Small intestine (tissue), 7 donors: ENCODE measurements at regions not wholly inside any gene's neighbourhood (a gene's known extent, or its start where the extent isn't known, plus 50 kb on each side); places are given as distances from the start of the nearest gene placed in this dataset.
"Not testable (repeated sequence)": the region's sequence is repeated elsewhere in the genome, so short reads cannot be mapped to it uniquely, and the experiment has no call there.

Source experiments
- DNase-seq, 2 donors: peaks; one replicate each; pipeline versions ENCODE4 v3.0.0 to v3.0.0-alpha.2; 2013
- FAIRE-seq: peaks from 2 replicates; lab custom pipeline; 2012; peaks lifted over from hg19 to GRCh38; lab: Jason Lieb, UNC
- H3K27ac ChIP-seq, 3 donors: one replicate each; pipeline ENCODE4 v1.5.1; 2013; ENCODE audit warnings: low read length in 2 of 3, mild to moderate bottlenecking in 2 of 3, control low read depth in 1 of 3, inconsistent platforms in 1 of 3, low read depth in 1 of 3, moderate library complexity in 1 of 3
- H3K27me3 ChIP-seq, 3 donors: one replicate each; pipeline ENCODE4 v1.6.1; 2013; ENCODE audit warnings: low read length in 3 of 3, inconsistent platforms in 1 of 3; ENCODE audit not compliant: control insufficient read depth in 3 of 3, insufficient read depth in 3 of 3
- H3K36me3 ChIP-seq, 3 donors: one replicate each; pipeline ENCODE4 v1.6.1; 2013; ENCODE audit warnings: low read length in 3 of 3, inconsistent platforms in 1 of 3, low read depth in 1 of 3, mild to moderate bottlenecking in 1 of 3, moderate library complexity in 1 of 3; ENCODE audit not compliant: control insufficient read depth in 3 of 3, insufficient read depth in 2 of 3
- H3K4me1 ChIP-seq, 3 donors: one replicate each; pipeline ENCODE4 v1.6.1; 2013; ENCODE audit warnings: low read length in 2 of 3, inconsistent platforms in 1 of 3, low read depth in 1 of 3, mild to moderate bottlenecking in 1 of 3, moderate library complexity in 1 of 3; ENCODE audit not compliant: control insufficient read depth in 3 of 3, insufficient read depth in 2 of 3
- H3K4me3 ChIP-seq, 3 donors: one replicate each; pipeline ENCODE4 v1.5.1; 2013; ENCODE audit warnings: low read length in 3 of 3, control low read depth in 1 of 3, inconsistent platforms in 1 of 3, low read depth in 1 of 3, mild to moderate bottlenecking in 1 of 3, moderate library complexity in 1 of 3
- H3K9me3 ChIP-seq, 2 donors: one replicate each; pipeline ENCODE4 v1.6.1; 2013; ENCODE audit warnings: low read depth in 1 of 2, low read length in 1 of 2; ENCODE audit not compliant: control insufficient read depth in 2 of 2, insufficient read depth in 1 of 2
- WGBS, 3 donors: extraction: QIAGEN DNeasy Blood & Tissue Kit; methylation state at CpG; one replicate each; pipeline ENCODE4 v1.1.7; 2013; 5-methylcytosine and 5-hydroxymethylcytosine counted together
- donor health status: healthy with polysubstance abuse.
- donor health status: control.
- donor health status: control.
- donor health status: Bipolar disorder and iron deficiency.
- donor health status: healthy.

DNA sequence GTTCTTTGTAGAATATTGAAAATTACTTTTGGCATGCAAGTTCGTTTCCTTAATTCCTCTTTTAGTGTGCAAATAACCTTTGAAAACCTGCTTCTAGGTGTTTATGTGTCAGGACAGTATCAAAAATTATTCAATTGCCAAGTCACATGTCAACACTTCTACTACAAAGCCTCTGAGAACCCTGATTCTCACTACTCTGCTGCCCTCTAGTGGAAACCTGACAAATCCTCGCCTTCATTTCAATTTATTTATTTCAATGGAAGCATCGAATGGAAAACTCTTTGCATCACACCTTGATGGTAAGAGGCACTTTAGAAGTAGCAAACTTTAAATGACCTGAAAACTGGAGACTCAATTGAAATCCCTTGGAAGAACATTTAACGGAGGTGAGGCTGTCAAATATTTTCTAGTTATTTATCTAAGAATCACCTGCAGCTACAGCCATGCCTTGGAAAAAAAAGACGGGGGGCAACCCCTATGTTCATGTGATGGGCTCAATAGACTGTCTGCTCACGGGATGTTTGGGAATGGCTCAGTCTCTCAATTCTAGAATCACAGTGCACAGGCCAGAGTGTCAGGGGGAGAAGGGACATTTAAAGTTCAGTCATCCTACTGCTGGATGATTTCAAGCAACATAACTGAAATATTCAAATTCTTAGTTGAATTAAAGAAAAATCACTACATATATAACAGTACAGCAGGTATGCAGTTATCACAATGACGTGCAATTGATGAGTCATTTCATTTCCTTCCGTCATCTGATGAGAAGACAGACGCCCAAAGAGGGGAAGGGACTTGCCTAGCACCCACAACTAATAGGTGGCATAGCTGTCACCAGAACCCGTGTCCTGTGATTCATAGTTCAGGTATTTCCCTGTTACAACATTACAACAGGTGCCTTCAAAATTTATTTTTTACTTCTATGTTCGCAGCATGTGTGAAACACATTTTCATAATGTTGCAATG lies 563.9 kb downstream of the TOX3 start:
- FAIRE-seq (no peak), DNase-seq (peak; percentile 66 to 73)
- Histone ChIP-seq H3K27me3 (no peaks in the 10 kb centered on the region), H3K36me3 (no peaks in the 10 kb centered on the region), H3K4me3 (no peak overlapping the region), H3K27ac (no peak overlapping the region), H3K4me1 (no peaks in the 10 kb centered on the region), H3K9me3 (no peaks in the 10 kb centered on the region)
- 23 to 38% (median 27%) methylated on average over 11 of the region's 11 CpGs for WGBS, 3 donors

DNA sequence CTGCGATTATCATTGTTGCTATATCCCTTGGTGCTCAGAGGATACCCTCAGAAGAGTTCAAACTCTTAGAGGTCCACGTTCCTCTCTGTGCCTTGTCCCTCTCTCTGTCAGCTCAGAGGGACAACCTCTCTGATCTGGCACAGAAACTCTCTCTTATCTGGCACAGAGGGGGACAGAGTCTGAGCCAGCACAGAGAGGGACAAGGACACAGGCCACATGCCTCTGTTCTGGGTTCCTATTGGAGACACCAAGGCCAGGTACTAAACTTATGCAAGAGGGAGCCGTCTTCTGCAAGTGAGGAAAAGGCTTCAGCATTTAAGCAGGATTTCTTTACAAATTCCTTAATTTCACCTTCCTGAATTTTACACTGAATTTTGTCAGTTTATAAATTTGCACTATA lies 565.2 kb downstream of the TOX3 start:
- H3K27ac ChIP-seq: no peak overlapping the region
- H3K9me3 ChIP-seq: no peaks in the 10 kb centered on the region
- H3K4me3 ChIP-seq: no peak overlapping the region
- H3K4me1 ChIP-seq: no peaks in the 10 kb centered on the region
- DNase-seq: no peak
- no peak for FAIRE-seq
- H3K27me3 ChIP-seq: no peaks in the 10 kb centered on the region
- no peaks in the 10 kb centered on the region for H3K36me3 ChIP-seq
- 59 to 84% (median 71%) methylated on average over 3 of the region's 3 CpGs for WGBS, 3 donors

DNA sequence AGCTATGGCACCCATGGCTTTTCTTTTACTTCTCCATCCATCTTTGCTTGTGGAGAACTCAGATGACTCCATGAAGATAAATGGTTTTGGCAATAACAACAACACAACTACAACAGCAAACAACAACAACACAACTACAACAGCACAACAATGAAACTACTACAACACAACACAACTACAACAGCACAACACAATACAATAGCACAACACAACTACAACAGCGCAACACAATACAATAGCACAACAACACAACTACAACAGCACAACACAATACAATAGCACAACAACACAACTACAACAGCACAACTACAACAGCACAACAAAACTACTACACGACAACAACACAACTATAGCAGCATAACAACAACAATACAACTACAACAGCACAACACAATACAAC lies 569.4 kb downstream of the TOX3 start:
- not testable (repeated sequence) for FAIRE-seq, H3K9me3 ChIP-seq, H3K27ac ChIP-seq, DNase-seq, H3K4me1 ChIP-seq, H3K36me3 ChIP-seq, H3K4me3 ChIP-seq, H3K27me3 ChIP-seq
- 94 to 97% (median 96%) methylated on average over 2 of the region's 2 CpGs for WGBS, 3 donors

DNA sequence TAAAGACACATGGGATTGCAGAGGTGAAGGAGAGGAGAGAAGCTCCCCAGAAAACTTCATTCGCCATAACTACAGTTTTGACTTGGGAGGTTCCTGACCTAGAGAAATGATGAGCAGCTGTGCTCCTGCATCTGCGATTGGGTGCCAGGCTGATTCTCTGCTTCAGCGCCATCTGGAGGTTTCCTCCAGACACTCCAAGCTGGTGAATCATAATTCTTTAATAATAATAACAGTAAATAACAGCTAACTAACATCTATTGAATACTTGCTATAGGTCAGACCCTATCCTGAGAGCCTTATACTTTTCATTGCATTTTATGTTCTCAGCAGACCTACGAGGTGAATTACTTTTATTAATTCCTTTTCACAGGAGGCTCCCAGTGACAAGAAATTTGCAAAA lies 575.8 kb downstream of the TOX3 start:
- no peak for FAIRE-seq
- no peaks in the 10 kb centered on the region for H3K4me1 ChIP-seq

DNA sequence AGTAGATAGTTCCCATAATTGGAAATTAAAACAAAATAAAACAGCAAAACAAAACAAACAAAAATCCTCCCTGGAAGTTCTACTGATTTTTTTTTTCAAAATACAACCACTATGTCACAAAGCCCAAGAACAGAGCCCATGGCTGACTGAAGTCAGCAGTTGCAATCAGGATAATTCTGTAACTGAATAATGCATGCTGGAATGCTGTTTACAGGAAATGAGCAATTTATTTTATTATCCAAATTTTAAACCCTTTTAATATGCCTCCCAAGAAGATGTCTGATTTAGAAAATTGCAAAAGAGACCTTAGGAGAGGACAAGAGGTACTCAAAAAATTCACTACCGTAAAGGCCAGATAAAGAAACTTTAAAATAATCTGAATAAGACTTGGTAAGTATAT lies 578.2 kb downstream of the TOX3 start:
- no peak overlapping the region for H3K4me3 ChIP-seq
- WGBS, 3 donors: 70 to 80% (median 75%) methylated on average over 1 of the region's 1 CpG
- no peaks in the 10 kb centered on the region for H3K27me3 ChIP-seq
- H3K36me3 ChIP-seq: no peaks in the 10 kb centered on the region
- H3K9me3 ChIP-seq: no peaks in the 10 kb centered on the region
- no peak for FAIRE-seq
- no peak for DNase-seq
- H3K27ac ChIP-seq: no peak overlapping the region
- H3K4me1 ChIP-seq: no peaks in the 10 kb centered on the region

More for the DNA sequence above, 575.8 kb downstream of the TOX3 start:
- 30 to 43% (median 40%) methylated on average over 4 of the region's 4 CpGs for WGBS, 3 donors
- Histone ChIP-seq H3K4me3 (no peak overlapping the region), H3K27me3 (no peaks in the 10 kb centered on the region), H3K36me3 (no peaks in the 10 kb centered on the region), H3K9me3 (no peaks in the 10 kb centered on the region), H3K27ac (no peak overlapping the region)
- no peak for DNase-seq

DNA sequence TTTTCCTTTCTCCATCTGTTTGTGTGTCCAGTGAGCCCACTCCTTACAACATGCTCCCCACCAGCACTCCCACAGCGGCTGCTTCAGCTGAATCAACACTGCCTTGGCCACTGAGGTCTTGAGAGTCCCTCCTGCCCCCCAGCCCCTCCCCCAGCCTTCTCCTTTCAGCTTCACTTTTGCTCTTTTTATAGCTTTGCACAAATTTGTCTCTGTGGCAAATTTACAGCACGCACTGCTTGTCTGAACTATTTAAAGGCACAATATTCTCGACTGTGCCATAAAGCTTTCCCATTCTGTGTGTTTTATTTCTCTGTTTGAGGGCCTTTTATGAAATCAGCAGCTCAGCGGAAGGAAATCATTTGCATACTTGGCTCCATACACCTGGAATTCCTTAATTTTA lies 579.3 kb downstream of the TOX3 start:
- Histone ChIP-seq H3K36me3 (no peaks in the 10 kb centered on the region), H3K4me3 (no peak overlapping the region), H3K4me1 (no peaks in the 10 kb centered on the region), H3K27me3 (no peaks in the 10 kb centered on the region), H3K27ac (no peak overlapping the region), H3K9me3 (no peaks in the 10 kb centered on the region)
- DNase-seq (no peak), FAIRE-seq (no peak)
- WGBS, 3 donors: 52 to 65% (median 61%) methylated on average over 4 of the region's 4 CpGs

DNA sequence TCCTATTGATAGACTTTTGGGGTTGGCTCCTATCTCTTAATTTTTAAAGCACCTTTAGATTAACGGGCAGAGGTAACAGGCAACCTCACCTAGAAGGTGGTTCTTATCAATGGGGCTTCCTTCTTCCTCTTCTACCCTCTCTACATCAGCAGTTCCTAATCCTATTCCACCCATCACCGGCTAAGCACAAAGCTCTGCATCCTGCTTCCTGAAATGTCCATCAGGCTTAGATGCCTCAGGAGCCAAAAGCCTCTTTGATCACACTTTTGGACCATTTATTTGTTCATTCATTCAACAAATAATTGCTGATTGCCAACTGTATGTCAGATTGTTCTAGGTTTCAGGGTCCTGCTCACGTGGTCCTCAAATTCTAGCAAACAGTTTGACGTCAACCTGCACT lies 586.0 kb downstream of the TOX3 start:
- H3K36me3 ChIP-seq: no peaks in the 10 kb centered on the region
- no peaks in the 10 kb centered on the region for H3K4me1 ChIP-seq
- no peak overlapping the region for H3K27ac ChIP-seq
- WGBS, 3 donors: 58 to 74% (median 70%) methylated on average over 4 of the region's 4 CpGs
- no peak for FAIRE-seq
- DNase-seq: no peak
- H3K27me3 ChIP-seq: no peaks in the 10 kb centered on the region
- no peak overlapping the region for H3K4me3 ChIP-seq
- H3K9me3 ChIP-seq: no peaks in the 10 kb centered on the region

DNA sequence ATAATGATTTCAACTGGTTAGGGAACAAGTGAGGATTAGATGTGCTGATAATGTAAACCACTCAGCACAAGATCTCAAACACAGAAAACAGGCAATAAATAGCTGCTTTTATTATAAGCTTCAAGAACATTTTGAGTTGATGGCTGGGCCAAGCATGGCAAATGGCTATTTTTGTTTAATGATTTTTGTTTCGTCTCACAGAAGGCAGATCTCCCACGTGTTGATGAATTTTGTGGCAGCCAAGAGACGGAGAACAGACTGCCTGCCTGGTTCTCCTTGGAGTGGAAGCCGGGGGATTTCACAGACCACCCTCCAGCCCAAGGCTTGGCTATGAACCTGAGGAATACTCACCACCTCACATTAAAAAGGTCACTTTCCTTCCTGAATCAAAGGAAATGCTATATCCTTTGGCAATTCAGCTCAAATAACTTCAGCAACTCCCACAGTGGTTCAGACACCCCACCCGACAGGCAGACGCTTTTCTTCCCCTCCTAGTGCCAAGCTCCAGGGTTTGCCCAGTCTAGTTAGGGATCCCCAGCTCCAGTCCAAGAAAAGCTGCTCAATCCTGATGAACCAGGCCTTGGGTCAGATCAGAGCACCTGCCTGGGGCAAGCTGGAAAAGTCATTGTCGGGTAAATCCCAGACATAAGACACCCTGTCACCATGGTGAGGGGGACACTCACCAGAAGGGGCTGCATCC lies 593.5 kb downstream of the TOX3 start:
- H3K9me3 ChIP-seq: no peaks in the 10 kb centered on the region
- DNase-seq: no peak
- no peak overlapping the region for H3K4me3 ChIP-seq
- no peaks in the 10 kb centered on the region for H3K4me1 ChIP-seq
- no peaks in the 10 kb centered on the region for H3K36me3 ChIP-seq
- no peaks in the 10 kb centered on the region for H3K27me3 ChIP-seq
- no peak for FAIRE-seq
- WGBS, 3 donors: 65 to 83% (median 75%) methylated on average over 7 of the region's 7 CpGs
- H3K27ac ChIP-seq: no peak overlapping the region
